IPS-18a (cell line): ENCODE measurements at regions not wholly inside any gene's neighbourhood (a gene's known extent, or its start where the extent isn't known, plus 50 kb on each side); places are given as distances from the start of the nearest gene placed in this dataset.

ENCODE experiments used
- H3K27ac ChIP-seq: one replicate; pipeline ENCODE4 v1.5.1; 2013; ENCODE audit warnings: low read length
- H3K27me3 ChIP-seq: one replicate; pipeline ENCODE4 v1.6.1; 2013; ENCODE audit warnings: mild to moderate bottlenecking, low read length; ENCODE audit not compliant: control insufficient read depth, insufficient read depth
- H3K36me3 ChIP-seq: one replicate; pipeline ENCODE4 v1.6.1; 2013; ENCODE audit warnings: low read depth, low read length; ENCODE audit not compliant: control insufficient read depth
- H3K4me1 ChIP-seq: one replicate; pipeline ENCODE4 v1.6.1; 2013; ENCODE audit warnings: low read depth, low read length; ENCODE audit not compliant: control insufficient read depth
- H3K4me3 ChIP-seq: one replicate; pipeline ENCODE4 v1.5.1; 2013; ENCODE audit warnings: low read length
- H3K9ac ChIP-seq: one replicate; pipeline ENCODE4 v1.6.1; 2013; ENCODE audit warnings: mild to moderate bottlenecking, low read length, moderate library complexity
- H3K9me3 ChIP-seq: one replicate; pipeline ENCODE4 v1.6.1; 2013; ENCODE audit warnings: low read depth, low read length; ENCODE audit not compliant: control insufficient read depth

DNA sequence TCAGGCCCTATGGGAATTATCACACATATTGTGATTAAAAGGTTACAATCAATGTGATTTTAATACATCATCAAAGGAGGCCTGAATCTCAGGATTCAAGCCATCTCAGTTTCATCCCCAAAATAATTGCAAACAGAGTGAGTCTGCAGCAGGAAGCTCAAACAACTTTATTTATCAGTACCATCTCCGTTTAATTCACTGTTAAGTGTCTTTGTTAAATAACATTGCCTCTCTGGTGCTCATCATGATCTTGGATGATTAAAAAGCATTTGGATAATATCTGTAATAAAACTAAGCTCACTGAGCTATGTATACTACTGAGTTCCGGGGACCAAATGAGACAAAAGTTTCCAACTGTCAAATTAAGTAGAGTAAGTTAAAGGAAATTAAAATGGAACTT, 817.8 kb upstream of the CNTNAP5 start:
- no peak overlapping the region for H3K4me3 ChIP-seq
- H3K27ac ChIP-seq: no peak overlapping the region
- no peaks in the 10 kb centered on the region for H3K9me3 ChIP-seq
- H3K4me1 ChIP-seq: no peaks in the 10 kb centered on the region
- H3K9ac ChIP-seq: no peak overlapping the region
- no peaks in the 10 kb centered on the region for H3K36me3 ChIP-seq
- H3K27me3 ChIP-seq: no peaks in the 10 kb centered on the region

- Histone ChIP-seq H3K4me3 (no peak overlapping the region), H3K27ac (no peak overlapping the region), H3K36me3 (no peaks in the 10 kb centered on the region), H3K9ac (no peak overlapping the region), H3K9me3 (no peaks in the 10 kb centered on the region), H3K4me1 (no peaks in the 10 kb centered on the region), H3K27me3 (no peaks in the 10 kb centered on the region)
Measured at GRCh38 chr2:123209202-123209601, 815.9 kb upstream of the CNTNAP5 start.

DNA sequence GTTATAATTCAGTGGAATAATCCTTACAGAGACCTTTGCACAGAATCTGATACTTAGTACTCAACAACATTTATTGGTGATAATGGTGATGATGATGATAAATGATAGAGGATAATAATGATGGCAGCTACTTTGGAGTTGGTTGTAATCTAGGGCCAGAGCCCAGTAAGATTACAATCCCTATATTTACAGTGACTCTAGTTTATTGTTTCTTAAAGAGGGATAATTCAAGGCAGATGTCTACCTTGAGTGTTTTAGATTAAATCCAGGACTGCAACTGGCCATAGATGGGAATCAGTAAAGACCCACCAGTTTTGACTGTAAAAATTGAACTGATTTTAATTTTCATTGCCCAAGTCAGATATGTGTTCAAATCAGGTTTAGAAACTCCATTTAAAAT, 813.9 kb upstream of the CNTNAP5 start:
- Histone ChIP-seq H3K27me3 (no peaks in the 10 kb centered on the region), H3K4me1 (no peaks in the 10 kb centered on the region), H3K4me3 (no peak overlapping the region)

DNA sequence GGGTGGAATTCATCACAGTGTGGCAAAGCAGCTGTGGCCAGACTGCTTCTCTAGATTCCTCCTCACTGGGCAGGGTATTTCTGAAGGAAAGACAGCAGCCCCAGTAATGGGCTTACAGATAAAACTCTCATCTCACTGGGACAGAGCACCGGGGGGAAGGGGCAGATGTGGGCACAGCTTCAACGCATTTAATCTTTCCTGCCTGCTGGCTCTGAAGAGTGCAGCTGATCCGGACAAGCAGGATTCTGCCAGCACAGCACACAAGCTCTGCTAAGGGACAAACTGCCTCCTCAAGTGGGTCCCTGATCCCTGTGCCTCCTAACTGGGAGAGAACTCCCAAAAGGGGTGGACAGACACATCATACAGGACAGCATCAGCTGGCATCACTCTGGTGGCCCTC, 779.9 kb upstream of the CNTNAP5 start:
- H3K4me3 ChIP-seq: no peak overlapping the region
- no peaks in the 10 kb centered on the region for H3K9me3 ChIP-seq
- no peak overlapping the region for H3K27ac ChIP-seq

More for the DNA sequence above, 813.9 kb upstream of the CNTNAP5 start:
- Histone ChIP-seq H3K9ac (no peak overlapping the region), H3K36me3 (no peaks in the 10 kb centered on the region), H3K27ac (no peak overlapping the region), H3K9me3 (no peaks in the 10 kb centered on the region)

GRCh38 chr2:123258877-123259539, 766.1 kb upstream of the CNTNAP5 start:
- peaks cover 2% of the 10 kb centered on the region for H3K9me3 ChIP-seq
- H3K27me3 ChIP-seq: no peaks in the 10 kb centered on the region
- no peak overlapping the region for H3K27ac ChIP-seq
- no peaks in the 10 kb centered on the region for H3K36me3 ChIP-seq
- H3K4me3 ChIP-seq: no peak overlapping the region
- H3K4me1 ChIP-seq: no peaks in the 10 kb centered on the region
- no peak overlapping the region for H3K9ac ChIP-seq

More for the DNA sequence above, 779.9 kb upstream of the CNTNAP5 start:
- H3K27me3 ChIP-seq: no peaks in the 10 kb centered on the region
- no peaks in the 10 kb centered on the region for H3K36me3 ChIP-seq
- H3K9ac ChIP-seq: no peak overlapping the region
- H3K4me1 ChIP-seq: no peaks in the 10 kb centered on the region

DNA sequence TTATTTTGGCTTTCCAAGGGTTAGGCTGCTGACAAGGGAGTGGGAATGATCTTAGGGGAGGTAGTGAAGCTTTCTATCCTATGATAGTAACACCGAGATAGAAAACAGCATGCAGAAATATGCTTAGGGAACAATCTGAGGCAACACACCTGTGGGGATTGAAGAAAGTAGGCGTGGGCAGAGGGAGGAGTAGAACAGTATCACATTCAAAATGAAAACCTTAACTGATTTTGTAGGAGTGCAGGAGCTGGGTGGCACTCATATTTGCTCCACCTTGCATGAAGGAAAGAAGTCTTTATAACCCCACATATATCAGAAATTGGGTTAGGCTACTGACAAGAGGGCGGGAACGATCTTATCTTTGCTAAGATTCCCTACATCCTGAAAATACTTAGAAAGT, 762.2 kb upstream of the CNTNAP5 start:
- Histone ChIP-seq H3K36me3 (no peaks in the 10 kb centered on the region), H3K4me3 (no peak overlapping the region), H3K27me3 (no peaks in the 10 kb centered on the region), H3K27ac (no peak overlapping the region), H3K9me3 (peaks cover 2% of the 10 kb centered on the region), H3K9ac (no peak overlapping the region), H3K4me1 (no peaks in the 10 kb centered on the region)

DNA sequence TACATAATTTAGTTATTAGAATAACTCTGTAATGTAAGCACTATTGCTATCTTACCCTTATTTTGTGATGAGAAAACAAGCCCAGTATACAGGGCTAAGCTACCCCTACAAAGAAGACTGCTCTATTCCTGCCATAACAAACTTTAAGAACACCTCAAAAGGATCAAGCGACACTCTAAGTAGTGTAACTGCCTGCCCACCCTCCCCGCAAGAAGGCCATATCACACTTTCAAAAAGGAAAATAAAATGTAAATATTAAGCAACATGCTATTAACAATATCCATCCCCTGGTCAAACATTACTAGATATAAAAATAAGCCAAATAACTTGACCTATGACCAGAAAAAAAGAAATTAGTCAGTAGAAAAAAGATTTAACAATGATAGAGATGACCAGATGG, 741.7 kb upstream of the CNTNAP5 start:
- no peak overlapping the region for H3K4me3 ChIP-seq
- no peak overlapping the region for H3K27ac ChIP-seq
- H3K9me3 ChIP-seq: no peaks in the 10 kb centered on the region
- H3K36me3 ChIP-seq: no peaks in the 10 kb centered on the region
- H3K27me3 ChIP-seq: no peaks in the 10 kb centered on the region
- H3K9ac ChIP-seq: no peak overlapping the region
- no peaks in the 10 kb centered on the region for H3K4me1 ChIP-seq

DNA sequence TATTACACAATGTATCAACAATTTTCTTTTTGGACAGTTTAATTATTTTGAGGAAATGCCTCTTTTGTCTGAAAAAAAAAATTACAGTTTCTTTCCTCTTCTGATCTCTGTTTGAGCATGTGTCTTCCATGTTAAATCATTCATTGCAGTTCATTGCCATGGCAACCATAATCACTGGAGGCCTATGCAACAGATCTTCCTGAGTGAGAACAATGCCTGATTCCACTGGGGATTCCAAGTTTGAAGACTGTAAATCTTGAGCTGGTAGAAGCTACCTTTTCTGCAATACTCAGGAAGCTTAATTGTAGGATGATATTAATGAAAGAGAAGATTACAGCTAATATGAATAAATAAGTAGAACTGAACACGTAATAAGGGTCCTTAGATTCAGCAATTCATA, 721.4 kb upstream of the CNTNAP5 start:
- no peaks in the 10 kb centered on the region for H3K27me3 ChIP-seq
- H3K36me3 ChIP-seq: no peaks in the 10 kb centered on the region
- no peaks in the 10 kb centered on the region for H3K9me3 ChIP-seq
- no peak overlapping the region for H3K4me3 ChIP-seq
- no peak overlapping the region for H3K9ac ChIP-seq
- no peak overlapping the region for H3K27ac ChIP-seq
- no peaks in the 10 kb centered on the region for H3K4me1 ChIP-seq
